NCI-H1092 treated with DMSO at 0.1 percent for 48 hours (cell line): ENCODE measurements at regions not wholly inside any gene's neighbourhood (a gene's known extent, or its start where the extent isn't known, plus 50 kb on each side); places are given as distances from the start of the nearest gene placed in this dataset.
"Not testable (repeated sequence)": the region's sequence is repeated elsewhere in the genome, so short reads cannot be mapped to it uniquely, and the experiment has no call there.

Experiments used
- DNase-seq: peaks from one replicate; lab custom pipeline; 2025; lab: John Stamatoyannopoulos, UW

GRCh38 chr2:57314682-57315081 is 731.9 kb upstream of the VRK2 start:
- DNase-seq: no peak

- no peak for DNase-seq
Measured at GRCh38 chr2:57330447-57330846, 716.2 kb upstream of the VRK2 start.

- DNase-seq: no peak
Measured at GRCh38 chr2:57333221-57333620, 713.4 kb upstream of the VRK2 start.

- no peak for DNase-seq
Measured at GRCh38 chr2:57343391-57344006, 703.1 kb upstream of the VRK2 start.

- DNase-seq: no peak
Measured at GRCh38 chr2:57368190-57368589, 678.4 kb upstream of the VRK2 start.

- DNase-seq: no peak
Measured at GRCh38 chr2:57370882-57371585, 675.6 kb upstream of the VRK2 start.

- DNase-seq: no peak
Measured at GRCh38 chr2:57372237-57372984, 674.2 kb upstream of the VRK2 start.

GRCh38 chr2:57373530-57373929 is 673.1 kb upstream of the VRK2 start:
- DNase-seq: no peak

GRCh38 chr2:57376985-57377384 is 669.6 kb upstream of the VRK2 start:
- DNase-seq: no peak

GRCh38 chr2:57386305-57386704 is 660.3 kb upstream of the VRK2 start:
- no peak for DNase-seq

GRCh38 chr2:57396355-57397098 is 650.1 kb upstream of the VRK2 start:
- DNase-seq: no peak

GRCh38 chr2:57397550-57398360 is 648.9 kb upstream of the VRK2 start:
- no peak for DNase-seq

- no peak for DNase-seq
Measured at GRCh38 chr2:57399057-57399456, 647.5 kb upstream of the VRK2 start.

- DNase-seq: no peak
Measured at GRCh38 chr2:57402096-57402495, 644.5 kb upstream of the VRK2 start.

GRCh38 chr2:57402755-57403154 is 643.9 kb upstream of the VRK2 start:
- DNase-seq: no peak

- no peak for DNase-seq
Measured at GRCh38 chr2:57407772-57408201, 638.8 kb upstream of the VRK2 start.

- no peak for DNase-seq
Measured at GRCh38 chr2:57408587-57408986, 638.0 kb upstream of the VRK2 start.

- DNase-seq: no peak
Measured at GRCh38 chr2:57417007-57417406, 629.6 kb upstream of the VRK2 start.

GRCh38 chr2:57418859-57419346 is 627.7 kb upstream of the VRK2 start:
- DNase-seq: not testable (repeated sequence)

GRCh38 chr2:57429831-57430230 is 616.8 kb upstream of the VRK2 start:
- DNase-seq: no peak

- no peak for DNase-seq
Measured at GRCh38 chr2:57432528-57432927, 614.1 kb upstream of the VRK2 start.
